Coronary artery (tissue), 2 donors: ENCODE measurements at regions not wholly inside any gene's neighbourhood (a gene's known extent, or its start where the extent isn't known, plus 50 kb on each side); places are given as distances from the start of the nearest gene placed in this dataset.
A peak's percentile ranks its signal among the peaks of the same experiment; 100 is the strongest.

Experiments
- DNase-seq: peaks from one replicate; pipeline ENCODE4 v3.0.0-alpha.2; 2017; ENCODE audit warnings: low spot score
- H3K27ac ChIP-seq, 2 donors: fragments of 200-600 bp; sonication (generic); one replicate each; pipeline ENCODE4 v1.5.1; 2016 to 2019
- H3K4me3 ChIP-seq: fragments of 200-600 bp; sonication (generic); 2 replicates; pipeline ENCODE4 v1.5.1; 2016; ENCODE audit warnings: mild to moderate bottlenecking, moderate library complexity
- CTCF ChIP-seq: fragments of 200-600 bp; sonication (generic); IDR thresholded peaks from one replicate; pipeline ENCODE4 v1.5.1; 2019; ENCODE audit warnings: antibody characterized with exemption

- no peak for TF ChIP-seq CTCF
- peak; percentile 19 for DNase-seq
- H3K27ac ChIP-seq = no peak overlapping the region
- no peak overlapping the region for H3K4me3 ChIP-seq
Measured at GRCh38 chr17:77708049-77708448, 250.5 kb upstream of the TNRC6C start.

- TF ChIP-seq CTCF = no peak
- DNase-seq = peak; percentile 36
- Histone ChIP-seq H3K4me3 (no peak overlapping the region), H3K27ac (no peak overlapping the region)
Measured at GRCh38 chr17:77708936-77709335, 249.6 kb upstream of the TNRC6C start.

GRCh38 chr17:77709594-77709993, 248.9 kb upstream of the TNRC6C start:
- DNase-seq = peak; percentile 28
- no peak overlapping the region for H3K27ac ChIP-seq
- no peak for TF ChIP-seq CTCF
- no peak overlapping the region for H3K4me3 ChIP-seq

GRCh38 chr17:77712578-77712977, 245.9 kb upstream of the TNRC6C start:
- no peak overlapping the region for H3K27ac ChIP-seq
- no peak for TF ChIP-seq CTCF
- no peak overlapping the region for H3K4me3 ChIP-seq
- no peak for DNase-seq

GRCh38 chr17:77716289-77716926, 242.1 kb upstream of the TNRC6C start:
- H3K27ac ChIP-seq = no peak overlapping the region
- DNase-seq = no peak

GRCh38 chr17:77717941-77718668, 240.4 kb upstream of the TNRC6C start:
- no peak overlapping the region for H3K27ac ChIP-seq

More at GRCh38 chr17:77716289-77716926, 242.1 kb upstream of the TNRC6C start:
- TF ChIP-seq CTCF = no peak
- H3K4me3 ChIP-seq = no peak overlapping the region

More at GRCh38 chr17:77717941-77718668, 240.4 kb upstream of the TNRC6C start:
- no peak overlapping the region for H3K4me3 ChIP-seq
- TF ChIP-seq CTCF = no peak
- DNase-seq = no peak
